ENCODE measurements at regions not wholly inside any gene's neighbourhood (a gene's known extent, or its start where the extent isn't known, plus 50 kb on each side); places are given as distances from the start of the nearest gene placed in this dataset.
A peak's percentile ranks its signal among the peaks of the same experiment; 100 is the strongest.
"Not testable (repeated sequence)": the region's sequence is repeated elsewhere in the genome, so short reads cannot be mapped to it uniquely, and the experiment has no call there.

- Histone ChIP-seq H3K27ac (no peak overlapping the region), H3K36me3 (no peaks in the 10 kb centered on the region), H3K4me3 (no peak overlapping the region), H3K9me3 (replicated peaks) (no peaks in the 10 kb centered on the region), H3K4me1 (no peaks in the 10 kb centered on the region), H3K27me3 (no peaks in the 10 kb centered on the region)
- DNase-seq = no peak
These were observed 232.1 kb upstream of the TRIB2 start for GRCh38 chr2:12484536-12485115.

GRCh38 chr2:12486205-12487118 is 230.3 kb upstream of the TRIB2 start:
- Histone ChIP-seq H3K9me3 (replicated peaks) (no peaks in the 10 kb centered on the region), H3K4me3 (no peak overlapping the region), H3K27ac (no peak overlapping the region), H3K27me3 (no peaks in the 10 kb centered on the region), H3K4me1 (no peaks in the 10 kb centered on the region), H3K36me3 (no peaks in the 10 kb centered on the region)
- DNase-seq = no peak

GRCh38 chr2:12487253-12488004 is 229.3 kb upstream of the TRIB2 start:
- Histone ChIP-seq H3K27ac (no peak overlapping the region), H3K36me3 (no peaks in the 10 kb centered on the region), H3K4me3 (no peak overlapping the region), H3K9me3 (replicated peaks) (no peaks in the 10 kb centered on the region), H3K27me3 (no peaks in the 10 kb centered on the region), H3K4me1 (no peaks in the 10 kb centered on the region)
- no peak for DNase-seq

GRCh38 chr2:12488352-12489318 is 228.1 kb upstream of the TRIB2 start:
- no peak overlapping the region for H3K27ac ChIP-seq
- no peaks in the 10 kb centered on the region for H3K4me1 ChIP-seq
- H3K27me3 ChIP-seq = no peaks in the 10 kb centered on the region
- DNase-seq = no peak
- no peaks in the 10 kb centered on the region for H3K36me3 ChIP-seq
- H3K4me3 ChIP-seq = no peak overlapping the region
- no peaks in the 10 kb centered on the region for H3K9me3 ChIP-seq (replicated peaks)

DNA sequence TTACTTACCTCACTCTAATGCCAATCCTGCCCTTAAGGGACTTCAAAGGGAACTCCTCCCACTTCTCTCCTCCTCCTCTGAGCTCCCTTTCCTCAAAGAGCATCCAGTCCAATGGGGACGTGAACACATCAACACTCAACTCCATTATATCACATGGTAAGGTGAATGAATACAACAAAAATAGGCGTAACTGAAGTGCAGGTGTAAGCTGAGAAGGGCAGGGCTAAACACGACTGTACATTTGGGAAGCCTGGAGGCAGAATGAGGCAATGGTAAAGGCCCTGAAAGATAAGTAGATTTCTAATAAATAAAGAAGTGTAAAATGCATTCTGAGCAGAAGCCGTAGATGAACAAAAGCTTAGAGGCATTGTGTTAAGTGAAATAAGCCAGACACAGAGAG is 226.1 kb upstream of the TRIB2 start:
- H3K4me3 ChIP-seq = no peak overlapping the region
- no peak overlapping the region for H3K27ac ChIP-seq
- H3K27me3 ChIP-seq = no peaks in the 10 kb centered on the region
- no peaks in the 10 kb centered on the region for H3K36me3 ChIP-seq
- H3K9me3 ChIP-seq (replicated peaks) = no peaks in the 10 kb centered on the region
- no peak for DNase-seq
- H3K4me1 ChIP-seq = no peaks in the 10 kb centered on the region

DNA sequence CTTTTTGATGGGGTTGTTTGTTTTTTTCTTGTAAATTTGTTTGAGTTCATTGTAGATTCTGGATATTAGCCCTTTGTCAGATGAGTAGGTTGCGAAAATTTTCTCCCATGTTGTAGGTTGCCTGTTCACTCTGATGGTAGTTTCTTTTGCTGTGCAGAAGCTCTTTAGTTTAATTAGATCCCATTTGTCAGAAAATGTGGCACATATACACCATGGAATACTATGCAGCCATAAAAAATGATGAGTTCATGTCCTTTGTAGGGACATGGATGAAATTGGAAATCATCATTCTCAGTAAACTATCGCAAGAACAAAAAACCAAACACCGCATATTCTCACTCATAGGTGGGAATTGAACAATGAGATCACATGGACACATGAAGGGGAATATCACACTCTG is 224.4 kb upstream of the TRIB2 start:
- DNase-seq, H3K4me1 ChIP-seq, H3K4me3 ChIP-seq: not testable (repeated sequence)

DNA sequence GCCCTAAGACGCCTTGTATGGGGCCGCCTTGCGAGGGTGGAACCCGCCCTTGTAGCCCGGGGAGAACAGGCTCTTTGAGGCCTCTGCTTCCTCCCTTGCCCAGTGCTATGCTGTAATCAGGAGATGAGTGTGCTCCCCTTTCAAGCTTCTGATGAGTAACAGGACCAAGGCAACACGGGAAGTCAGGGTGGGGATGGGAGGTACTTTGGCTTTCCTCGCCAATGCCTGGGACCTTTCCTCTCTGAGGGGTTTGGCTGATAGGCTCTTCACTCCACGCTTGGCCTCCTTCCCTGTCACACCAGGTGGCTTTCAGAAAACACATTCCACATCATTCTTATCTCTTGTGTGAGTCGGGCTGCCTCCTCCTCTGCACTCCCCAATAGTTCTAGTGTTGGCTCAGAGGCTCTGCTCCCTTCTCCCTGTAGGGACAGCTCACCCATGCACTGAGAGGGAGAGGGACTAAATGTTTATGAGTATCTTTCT is 223.7 kb upstream of the TRIB2 start:
- H3K36me3 ChIP-seq = no peaks in the 10 kb centered on the region
- H3K9me3 ChIP-seq (replicated peaks) = no peaks in the 10 kb centered on the region
- no peaks in the 10 kb centered on the region for H3K4me1 ChIP-seq
- DNase-seq = no peak
- H3K4me3 ChIP-seq = no peak overlapping the region
- H3K27me3 ChIP-seq = no peaks in the 10 kb centered on the region
- H3K27ac ChIP-seq = no peak overlapping the region

More for the DNA sequence above, 224.4 kb upstream of the TRIB2 start:
- not testable (repeated sequence) for H3K9me3 ChIP-seq (replicated peaks); H3K27ac ChIP-seq; H3K27me3 ChIP-seq; H3K36me3 ChIP-seq

DNA sequence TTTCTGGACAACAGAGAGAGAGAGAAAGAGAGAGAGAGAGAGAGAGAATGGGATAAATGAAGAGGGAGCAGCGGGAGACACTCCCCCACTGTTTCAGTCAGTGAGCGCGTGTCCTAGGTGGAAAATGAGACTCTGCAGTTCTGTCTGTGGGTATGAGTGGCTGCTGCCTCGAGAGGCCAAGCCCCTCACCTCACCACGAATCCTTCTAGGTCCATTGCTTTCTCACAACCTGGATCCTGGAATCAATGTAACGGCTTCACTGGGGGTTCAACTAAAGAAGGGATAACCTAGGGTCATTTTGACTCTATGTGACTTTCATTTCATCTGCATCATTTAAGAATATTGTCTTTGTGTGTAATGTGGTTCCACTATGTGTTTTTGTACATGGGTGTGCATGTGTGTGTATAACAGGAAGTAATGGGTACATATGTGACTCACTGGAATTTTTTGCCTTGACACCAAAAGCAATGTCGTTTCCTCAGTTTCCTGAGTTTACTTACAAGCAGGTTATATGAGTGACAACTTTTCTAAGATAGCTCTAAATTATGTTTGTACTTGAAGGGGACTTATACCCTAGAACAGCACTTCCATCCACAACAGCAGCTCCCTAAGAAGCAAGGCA is 221.4 kb upstream of the TRIB2 start:
- no peaks in the 10 kb centered on the region for H3K9me3 ChIP-seq (replicated peaks)
- H3K27ac ChIP-seq = no peak overlapping the region
- H3K4me3 ChIP-seq = no peak overlapping the region
- no peak for DNase-seq
- peaks cover 10% of the 10 kb centered on the region for H3K4me1 ChIP-seq
- no peaks in the 10 kb centered on the region for H3K27me3 ChIP-seq
- H3K36me3 ChIP-seq = no peaks in the 10 kb centered on the region

GRCh38 chr2:12498286-12498685 is 218.4 kb upstream of the TRIB2 start:
- no peaks in the 10 kb centered on the region for H3K9me3 ChIP-seq (replicated peaks)
- H3K27ac ChIP-seq = no peak overlapping the region
- DNase-seq = no peak
- H3K4me3 ChIP-seq = no peak overlapping the region
- H3K36me3 ChIP-seq = no peaks in the 10 kb centered on the region
- H3K4me1 ChIP-seq = peaks cover 10% of the 10 kb centered on the region
- H3K27me3 ChIP-seq = no peaks in the 10 kb centered on the region

DNA sequence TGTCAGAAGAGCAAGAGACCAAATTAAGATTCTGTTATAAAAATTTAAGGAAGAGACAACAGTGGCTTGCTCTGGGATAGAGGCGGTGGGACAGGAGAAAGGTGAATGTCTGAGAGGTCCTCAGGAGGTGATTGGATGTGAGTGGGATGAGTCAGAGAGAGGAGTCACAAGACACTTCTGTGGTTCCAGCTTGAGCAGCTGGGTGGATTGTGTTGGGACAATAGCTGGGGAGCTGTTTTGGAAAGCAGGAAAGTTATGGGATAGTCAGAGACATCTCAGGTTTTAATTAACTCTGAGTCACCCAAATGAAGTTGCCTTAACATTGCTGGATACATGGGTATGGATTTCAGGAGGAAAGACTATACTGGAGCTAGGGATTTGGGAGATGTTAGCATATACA is 218.0 kb upstream of the TRIB2 start:
- Histone ChIP-seq H3K27me3 (no peaks in the 10 kb centered on the region), H3K27ac (no peak overlapping the region), H3K36me3 (no peaks in the 10 kb centered on the region), H3K4me1 (peaks cover 10% of the 10 kb centered on the region), H3K9me3 (replicated peaks) (no peaks in the 10 kb centered on the region), H3K4me3 (no peak overlapping the region)
- DNase-seq = peak; percentile 44 to 62

DNA sequence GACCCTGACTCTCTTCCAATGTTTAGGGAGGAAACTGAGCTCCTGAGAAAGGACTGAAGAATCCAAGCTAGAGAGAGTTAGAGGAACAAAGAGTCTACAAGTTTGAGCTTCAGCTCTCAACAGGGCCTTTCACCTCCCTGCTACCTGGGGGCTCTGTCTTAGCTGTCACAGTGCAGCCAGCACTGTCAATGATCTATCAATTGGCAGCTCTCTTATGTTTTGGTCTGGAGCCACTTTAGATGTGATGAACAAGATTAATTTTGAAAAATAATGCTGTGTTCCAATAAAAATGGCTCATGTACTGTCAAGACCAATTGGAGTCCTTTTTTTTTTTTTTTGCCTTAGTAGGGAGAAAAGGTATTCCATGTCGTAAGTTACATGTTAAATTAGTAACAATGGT is 215.8 kb upstream of the TRIB2 start:
- no peak for DNase-seq
- Histone ChIP-seq H3K36me3 (no peaks in the 10 kb centered on the region), H3K9me3 (replicated peaks) (no peaks in the 10 kb centered on the region), H3K27me3 (no peaks in the 10 kb centered on the region), H3K27ac (no peak overlapping the region), H3K4me3 (no peak overlapping the region), H3K4me1 (peaks cover 14% of the 10 kb centered on the region)

GRCh38 chr2:12501469-12502158 is 215.1 kb upstream of the TRIB2 start:
- no peaks in the 10 kb centered on the region for H3K36me3 ChIP-seq
- no peaks in the 10 kb centered on the region for H3K27me3 ChIP-seq
- no peak overlapping the region for H3K4me3 ChIP-seq
- peaks cover 14% of the 10 kb centered on the region for H3K4me1 ChIP-seq
- no peak for DNase-seq
- no peak overlapping the region for H3K27ac ChIP-seq
- no peaks in the 10 kb centered on the region for H3K9me3 ChIP-seq (replicated peaks)

DNA sequence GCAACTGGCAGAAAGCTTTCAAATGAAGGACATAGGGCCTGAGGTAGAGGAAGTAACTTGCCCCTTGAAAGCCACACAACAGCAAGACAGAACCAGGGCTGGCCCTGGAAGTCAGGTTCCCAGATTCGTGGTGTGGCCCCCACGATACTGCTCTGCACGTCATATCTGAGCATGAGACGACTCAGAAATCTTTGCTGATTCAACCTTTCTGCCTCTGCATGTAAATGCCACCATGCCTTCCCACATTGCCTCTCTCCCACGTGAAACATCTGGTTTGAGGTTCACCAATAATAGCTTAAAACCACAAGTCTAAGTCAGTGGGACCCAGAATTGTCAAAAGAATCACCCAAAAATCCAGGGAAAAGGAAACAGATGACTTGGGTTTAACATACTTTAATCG is 214.0 kb upstream of the TRIB2 start:
- DNase-seq = no peak

More for the DNA sequence above, 214.0 kb upstream of the TRIB2 start:
- H3K27ac ChIP-seq = no peak overlapping the region
- H3K9me3 ChIP-seq (replicated peaks) = no peaks in the 10 kb centered on the region
- H3K4me3 ChIP-seq = no peak overlapping the region
- H3K36me3 ChIP-seq = no peaks in the 10 kb centered on the region
- peaks cover 14% of the 10 kb centered on the region for H3K4me1 ChIP-seq
- no peaks in the 10 kb centered on the region for H3K27me3 ChIP-seq

Data from SJCRH30 (cell line).